SK-N-SH treated with all-trans-retinoic acid at 6 μM for 48 hours (cell line): ENCODE measurements at regions not wholly inside any gene's neighbourhood (a gene's known extent, or its start where the extent isn't known, plus 50 kb on each side); places are given as distances from the start of the nearest gene placed in this dataset.
A peak's percentile ranks its signal among the peaks of the same experiment; 100 is the strongest.

Source experiments
- ATAC-seq: fragments of 200-7000 bp; cut with Tn5 transposase; 3 replicates; pipeline ENCODE4 v1.9.1; 2020; ENCODE audit warnings: mild to moderate bottlenecking, moderate library complexity
- ARNTL ChIP-seq: fragments of 450-650 bp; formaldehyde crosslinking; IDR thresholded peaks from 2 replicates; pipeline ENCODE4 v1.5.0; 2020; ENCODE audit warnings: low read depth, mild to moderate bottlenecking, moderate library complexity, borderline replicate concordance
- BACH2 ChIP-seq: fragments of 250-450 bp; sonication (Bioruptor Pico); IDR thresholded peaks from 2 replicates; pipeline ENCODE4 v1.9.0; 2021; ENCODE audit warnings: mild to moderate bottlenecking, borderline replicate concordance
- CREB5 ChIP-seq: fragments of 250-450 bp; sonication (Bioruptor Pico); IDR thresholded peaks from 2 replicates; pipeline ENCODE4 v1.5.1; 2020; ENCODE audit warnings: low read depth, mild to moderate bottlenecking, moderate library complexity
- CSDC2 ChIP-seq: fragments of 250-450 bp; sonication (Bioruptor Pico); IDR thresholded peaks from 2 replicates; pipeline ENCODE4 v1.5.0; 2020; ENCODE audit warnings: mild to moderate bottlenecking, moderate library complexity
- CSRNP3 ChIP-seq: fragments of 250-450 bp; sonication (Bioruptor Pico); IDR thresholded peaks from 2 replicates; pipeline ENCODE4 v1.5.1; 2021; ENCODE audit warnings: mild to moderate bottlenecking, moderate library complexity
- ESRRG ChIP-seq: fragments of 250-450 bp; sonication (Bioruptor Pico); IDR thresholded peaks from 2 replicates; pipeline ENCODE4 v1.6.1; 2021; ENCODE audit warnings: mild to moderate bottlenecking
- ISL1 ChIP-seq: fragments of 250-450 bp; sonication (Bioruptor Pico); IDR thresholded peaks from 2 replicates; pipeline ENCODE4 v2.1.2; 2022; ENCODE audit warnings: mild to moderate bottlenecking, moderate library complexity
- OSR1 ChIP-seq: fragments of 250-450 bp; sonication (Bioruptor Pico); IDR thresholded peaks from 2 replicates; pipeline ENCODE4 v1.8.0; 2022; ENCODE audit warnings: moderate library complexity, mild to moderate bottlenecking, inconsistent platforms
- POU6F1 ChIP-seq: fragments of 250-450 bp; sonication (Bioruptor Pico); IDR thresholded peaks from 2 replicates; pipeline ENCODE4 v1.8.0; 2021; ENCODE audit warnings: low read depth, mild to moderate bottlenecking, moderate library complexity, borderline replicate concordance
- PPARA ChIP-seq: fragments of 250-450 bp; sonication (Bioruptor Pico); IDR thresholded peaks from 2 replicates; pipeline ENCODE4 v1.5.0; 2020; ENCODE audit warnings: mild to moderate bottlenecking, borderline replicate concordance
- RARB ChIP-seq: fragments of 250-450 bp; sonication (Bioruptor Pico); IDR thresholded peaks from 2 replicates; pipeline ENCODE4 v1.8.0; 2021; ENCODE audit warnings: mild to moderate bottlenecking, moderate library complexity
- SNAI2 ChIP-seq: fragments of 250-450 bp; sonication (Bioruptor Pico); IDR thresholded peaks from 2 replicates; pipeline ENCODE4 v1.5.0; 2020; ENCODE audit warnings: mild to moderate bottlenecking, moderate library complexity
- TCF4 ChIP-seq: fragments of 250-450 bp; sonication (Bioruptor Pico); IDR thresholded peaks from 2 replicates; pipeline ENCODE4 v1.8.0; 2021; ENCODE audit warnings: mild to moderate bottlenecking, moderate library complexity, borderline replicate concordance
- TOX ChIP-seq: fragments of 250-450 bp; sonication (Bioruptor Pico); IDR thresholded peaks from 2 replicates; pipeline ENCODE4 v1.8.0; 2021; ENCODE audit warnings: mild to moderate bottlenecking, moderate library complexity, borderline replicate concordance
- TSHZ2 ChIP-seq: fragments of 250-450 bp; sonication (Bioruptor Pico); IDR thresholded peaks from 2 replicates; pipeline ENCODE4 v1.5.0; 2020; ENCODE audit warnings: mild to moderate bottlenecking, moderate library complexity
- ZFP30 ChIP-seq: fragments of 450-650 bp; formaldehyde crosslinking; IDR thresholded peaks from 2 replicates; pipeline ENCODE4 v1.5.0; 2022; ENCODE audit warnings: mild to moderate bottlenecking, moderate library complexity
- ZNF565 ChIP-seq: fragments of 450-650 bp; formaldehyde crosslinking; conservative IDR thresholded peaks from 2 replicates; pipeline ENCODE4 v1.5.0; 2020; ENCODE audit warnings: low read depth, mild to moderate bottlenecking, moderate library complexity
- ZNF70 ChIP-seq: fragments of 450-650 bp; formaldehyde crosslinking; IDR thresholded peaks from 2 replicates; pipeline ENCODE4 v1.5.0; 2020; ENCODE audit warnings: mild to moderate bottlenecking, moderate library complexity
- ZNF8 ChIP-seq: fragments of 450-650 bp; formaldehyde crosslinking; IDR thresholded peaks from 2 replicates; pipeline ENCODE4 v1.5.0; 2020; ENCODE audit warnings: mild to moderate bottlenecking, moderate library complexity

- TF ChIP-seq ZNF565 = no peak
- no peak for TF ChIP-seq BACH2 (CRISPR knock-in tag)
- TF ChIP-seq OSR1 (CRISPR knock-in tag) = no peak
- no peak for TF ChIP-seq TCF4 (CRISPR knock-in tag)
- no peak for TF ChIP-seq ESRRG
- TF ChIP-seq, all 23 proteins: peak for 0
- ATAC-seq = no peak
Observed at GRCh38 chr4:13970349-13970748, 342.8 kb upstream of the BOD1L1 start.

GRCh38 chr4:13977746-13978145 lies 350.2 kb upstream of the BOD1L1 start:
- TF ChIP-seq ISL1 = no peak
- TF ChIP-seq ZFP30 (CRISPR knock-in tag) = no peak
- TF ChIP-seq ZNF70 (CRISPR knock-in tag) = no peak
- TF ChIP-seq BACH2 (CRISPR knock-in tag) = no peak
- TF ChIP-seq TOX (CRISPR knock-in tag) = no peak
- no peak for TF ChIP-seq CSRNP3
- TF ChIP-seq OSR1 (CRISPR knock-in tag) = no peak
- no peak for TF ChIP-seq RARB (CRISPR knock-in tag)
- TF ChIP-seq TSHZ2 (CRISPR knock-in tag) = no peak
- no peak for TF ChIP-seq ARNTL (CRISPR knock-in tag)
- TF ChIP-seq SNAI2 (CRISPR knock-in tag) = no peak
- no peak for TF ChIP-seq CREB5
- TF ChIP-seq ZNF565 = no peak
- no peak for TF ChIP-seq POU6F1 (CRISPR knock-in tag)
- TF ChIP-seq PPARA (CRISPR knock-in tag) = no peak
- TF ChIP-seq CSDC2 = no peak
- TF ChIP-seq, all 23 proteins: peak for 0

GRCh38 chr4:13980317-13981310 lies 353.1 kb upstream of the BOD1L1 start:
- peak; percentile 98 for ATAC-seq

More at GRCh38 chr4:13977746-13978145, 350.2 kb upstream of the BOD1L1 start:
- ATAC-seq = no peak

More at GRCh38 chr4:13980317-13981310, 353.1 kb upstream of the BOD1L1 start:
- TF ChIP-seq SNAI2 (CRISPR knock-in tag) = no peak
- no peak for TF ChIP-seq PPARA (CRISPR knock-in tag)
- TF ChIP-seq RARB (CRISPR knock-in tag) = no peak
- no peak for TF ChIP-seq BACH2 (CRISPR knock-in tag)
- TF ChIP-seq ZNF8 (CRISPR knock-in tag) = no peak
- no peak for TF ChIP-seq TSHZ2 (CRISPR knock-in tag)
- TF ChIP-seq, all 23 proteins: peak for 0
